ENCODE measurements at regions not wholly inside any gene's neighbourhood (a gene's known extent, or its start where the extent isn't known, plus 50 kb on each side); places are given as distances from the start of the nearest gene placed in this dataset.

GRCh38 chr2:150264442-150264841 lies 223.0 kb downstream of the RND3 start:
- POLR2A ChIA-PET (ENCODE audit: unreplicated experiment), result no interaction called here
- Histone ChIP-seq H3K27ac (no peak overlapping the region), H3K36me3 (ENCODE audit: low read depth) (no peaks in the 10 kb centered on the region), H3K9me2 (ENCODE audit: insufficient read depth) (no peaks in the 10 kb centered on the region), H3K79me2 (ENCODE audit: low read depth) (no peaks in the 10 kb centered on the region), H3K4me1 (replicated peaks; ENCODE audit: insufficient read depth) (no peaks in the 10 kb centered on the region), H3K4me3 (no peak overlapping the region), H2AFZ (no peak overlapping the region), H3K27me3 (ENCODE audit: insufficient read depth, low read depth) (no peaks in the 10 kb centered on the region), H3F3A (ENCODE audit: insufficient read depth, low read depth) (no peaks in the 10 kb centered on the region), H3K9me3 (ENCODE audit: insufficient read depth, low read depth) (no peaks in the 10 kb centered on the region), H4K20me1 (ENCODE audit: insufficient read depth) (no peaks in the 10 kb centered on the region), H3K4me2 (no peak overlapping the region)
- intact Hi-C loops (cut with micrococcal nuclease; ENCODE audit: unreplicated experiment), result no loop called here
- TF ChIP-seq CTCF (conservative IDR thresholded peaks at IDR 0.05) (no peak), EZH2 (IDR thresholded peaks at IDR 0.05; ENCODE audit: low read depth) (no peak)
- DNase-seq, result no peak
- no TSS peak for BruUV-seq (replicated peaks)
- CTCF ChIA-PET, result no interaction called here

GRCh38 chr2:150261691-150262090 lies 225.8 kb downstream of the RND3 start:
- Histone ChIP-seq H3K79me2 (ENCODE audit: low read depth) (no peaks in the 10 kb centered on the region), H3F3A (ENCODE audit: insufficient read depth, low read depth) (no peaks in the 10 kb centered on the region), H3K27me3 (ENCODE audit: insufficient read depth, low read depth) (no peaks in the 10 kb centered on the region), H3K4me1 (replicated peaks; ENCODE audit: insufficient read depth) (no peaks in the 10 kb centered on the region), H3K36me3 (ENCODE audit: low read depth) (no peaks in the 10 kb centered on the region), H4K20me1 (ENCODE audit: insufficient read depth) (no peaks in the 10 kb centered on the region), H2AFZ (no peak overlapping the region), H3K9me3 (ENCODE audit: insufficient read depth, low read depth) (no peaks in the 10 kb centered on the region), H3K27ac (no peak overlapping the region), H3K9me2 (ENCODE audit: insufficient read depth) (no peaks in the 10 kb centered on the region), H3K4me2 (no peak overlapping the region), H3K4me3 (no peak overlapping the region)
- TF ChIP-seq CTCF (conservative IDR thresholded peaks at IDR 0.05), result no peak
- TF ChIP-seq EZH2 (IDR thresholded peaks at IDR 0.05; ENCODE audit: low read depth), result no peak
- DNase-seq, result no peak
- no TSS peak for BruUV-seq (replicated peaks)
- ChIA-PET POLR2A (ENCODE audit: unreplicated experiment) (no interaction called here), CTCF (no interaction called here)
- intact Hi-C loops (cut with micrococcal nuclease; ENCODE audit: unreplicated experiment), result no loop called here

- no peak for DNase-seq
- H3F3A ChIP-seq (ENCODE audit: insufficient read depth, low read depth), result no peaks in the 10 kb centered on the region
- BruUV-seq (replicated peaks), result no TSS peak
- TF ChIP-seq CTCF (conservative IDR thresholded peaks at IDR 0.05) (no peak), EZH2 (IDR thresholded peaks at IDR 0.05; ENCODE audit: low read depth) (no peak)
- H3K9me3 ChIP-seq (ENCODE audit: insufficient read depth, low read depth), result no peaks in the 10 kb centered on the region
- no peaks in the 10 kb centered on the region for H3K36me3 ChIP-seq (ENCODE audit: low read depth)
- POLR2A ChIA-PET (ENCODE audit: unreplicated experiment), result no interaction called here
- H4K20me1 ChIP-seq (ENCODE audit: insufficient read depth), result no peaks in the 10 kb centered on the region
- no peak overlapping the region for H3K27ac ChIP-seq
- intact Hi-C loops (cut with micrococcal nuclease; ENCODE audit: unreplicated experiment), result no loop called here
- H3K79me2 ChIP-seq (ENCODE audit: low read depth), result no peaks in the 10 kb centered on the region
- H3K4me1 ChIP-seq (replicated peaks; ENCODE audit: insufficient read depth), result no peaks in the 10 kb centered on the region
- no peak overlapping the region for H3K4me2 ChIP-seq
- no peak overlapping the region for H3K4me3 ChIP-seq
- no peaks in the 10 kb centered on the region for H3K27me3 ChIP-seq (ENCODE audit: insufficient read depth, low read depth)
- H2AFZ ChIP-seq, result no peak overlapping the region
- CTCF ChIA-PET, result no interaction called here
- no peaks in the 10 kb centered on the region for H3K9me2 ChIP-seq (ENCODE audit: insufficient read depth)
These were observed 226.8 kb downstream of the RND3 start for GRCh38 chr2:150260636-150261035.

All from PC-9 (cell line).